ENCODE measurements at regions not wholly inside any gene's neighbourhood (a gene's known extent, or its start where the extent isn't known, plus 50 kb on each side); places are given as distances from the start of the nearest gene placed in this dataset.
A peak's percentile ranks its signal among the peaks of the same experiment; 100 is the strongest.
"Not testable (repeated sequence)": the region's sequence is repeated elsewhere in the genome, so short reads cannot be mapped to it uniquely, and the experiment has no call there.

DNA sequence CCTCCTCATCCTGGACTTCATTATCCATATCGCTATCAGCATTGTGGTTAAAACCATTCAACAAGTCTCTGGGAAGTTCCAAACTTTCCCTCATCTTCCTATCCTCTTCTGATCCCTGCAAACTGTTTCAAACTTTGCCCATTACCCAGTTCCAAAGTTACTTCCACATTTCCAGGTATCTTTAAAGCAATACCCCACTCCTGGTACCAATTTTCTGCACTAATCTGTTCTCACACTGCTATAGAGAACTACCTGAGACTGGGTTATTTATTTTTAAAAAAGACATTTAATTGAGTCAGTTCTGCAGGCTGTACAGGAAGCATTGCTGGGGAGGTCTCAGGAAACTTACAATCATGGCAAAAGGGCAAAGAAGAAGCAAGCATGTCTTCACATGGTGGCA, 147.3 kb downstream of the ARL4A start:
- DNase-seq: no peak

DNA sequence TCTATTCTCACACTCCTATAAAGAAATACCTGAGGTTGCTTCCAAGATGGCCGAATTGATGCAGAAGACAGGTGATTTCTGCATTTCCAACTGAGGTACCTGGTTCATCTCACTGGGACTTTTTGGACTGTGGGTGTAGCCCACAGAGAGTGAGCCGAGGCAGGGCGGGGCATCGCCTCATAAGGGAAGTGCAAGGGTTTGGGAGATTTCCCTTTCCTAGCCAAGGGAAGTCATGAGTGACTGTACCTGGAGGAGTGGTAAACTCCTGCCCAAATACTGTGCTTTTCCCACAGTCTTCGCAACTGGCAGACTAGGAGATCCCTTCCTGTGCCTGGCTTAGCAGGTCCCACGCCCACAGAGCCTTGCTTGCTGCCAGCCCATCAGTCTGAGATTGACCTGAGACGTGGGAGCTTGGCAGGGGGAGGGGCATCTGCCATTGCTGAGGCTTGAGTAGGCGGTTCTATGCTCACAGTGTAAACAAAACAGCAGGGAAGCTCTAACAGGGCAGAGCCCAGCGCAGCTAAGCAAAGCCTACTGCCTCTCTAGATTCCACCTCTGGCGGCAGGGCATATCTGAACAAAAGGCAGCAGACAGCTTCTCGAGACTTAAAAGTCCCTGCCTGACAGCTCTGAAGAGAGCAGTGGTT, 152.2 kb downstream of the ARL4A start:
- DNase-seq: no peak

DNA sequence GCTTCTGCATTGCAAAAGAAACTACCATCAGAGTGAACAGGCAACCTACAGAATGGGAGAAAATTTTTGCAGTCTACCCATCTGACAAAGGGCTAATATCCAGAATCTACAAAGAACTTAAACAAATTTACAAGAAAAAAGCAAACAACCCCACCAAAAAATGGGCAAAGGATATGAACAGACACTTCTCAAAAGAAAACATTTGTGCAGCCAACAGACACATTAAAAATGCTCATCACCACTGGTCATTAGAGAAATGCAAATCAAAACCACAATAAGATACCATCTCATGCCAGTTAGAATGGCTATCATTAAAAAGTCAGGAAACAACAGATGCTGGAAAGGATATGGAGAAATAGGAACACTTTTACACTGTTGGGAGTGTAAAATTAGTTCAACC, 157.3 kb downstream of the ARL4A start:
- not testable (repeated sequence) for DNase-seq

DNA sequence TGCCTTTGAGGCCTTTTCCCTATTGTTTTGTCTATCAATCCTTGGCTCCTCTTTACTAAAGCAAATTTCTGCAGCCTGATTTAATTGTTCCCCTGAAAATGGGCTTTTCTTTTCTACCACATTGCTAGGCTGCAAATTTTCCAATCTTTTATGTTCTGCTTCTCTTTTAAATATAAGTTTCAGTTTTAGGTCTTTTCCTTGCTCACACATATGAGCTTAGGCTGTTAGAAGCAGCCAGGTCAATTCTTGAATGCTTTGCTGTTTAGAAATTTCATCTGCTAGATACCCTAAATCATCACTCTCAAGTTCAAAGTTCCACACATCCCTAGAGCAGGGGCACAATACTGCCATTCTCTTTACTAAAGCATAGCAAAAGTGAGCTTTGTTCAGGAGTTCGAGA, 159.6 kb downstream of the ARL4A start:
- no peak for DNase-seq

DNA sequence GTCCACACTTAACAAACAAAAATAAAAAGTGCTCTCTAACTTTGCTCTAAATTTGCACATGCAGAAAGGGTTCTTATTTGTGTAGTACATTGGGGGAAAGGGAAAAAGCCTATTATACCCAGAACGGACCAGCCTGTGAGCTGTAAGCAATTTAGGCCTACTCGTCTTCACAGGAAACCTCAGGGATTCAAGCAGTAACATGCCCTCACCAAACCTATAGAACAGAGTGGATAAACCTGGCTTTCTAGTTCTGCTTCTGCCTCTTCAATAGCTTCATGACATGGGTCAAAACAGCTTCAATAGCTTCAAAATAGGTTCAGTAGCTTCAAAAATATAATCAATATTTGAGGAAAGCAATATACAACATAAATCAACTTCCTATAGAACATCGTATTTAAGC, 163.7 kb downstream of the ARL4A start:
- no peak for DNase-seq

DNA sequence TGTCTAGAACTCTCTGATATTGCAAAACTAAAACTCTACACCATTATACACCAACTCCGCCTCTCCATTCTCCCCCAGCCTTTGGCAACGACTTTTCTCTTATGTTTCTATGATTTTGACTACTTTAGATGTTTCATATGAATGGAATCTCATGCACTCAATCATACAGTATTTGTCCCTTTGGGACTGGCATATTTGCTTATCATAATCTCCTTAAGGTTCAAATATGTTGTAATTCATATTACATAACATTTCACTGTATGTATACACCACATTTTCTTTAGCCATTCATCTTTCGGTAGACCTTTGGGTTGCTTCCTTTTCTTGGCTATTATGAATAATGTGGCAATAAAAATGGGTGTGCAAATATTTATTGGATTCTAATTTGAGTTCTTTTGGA, 164.4 kb downstream of the ARL4A start:
- DNase-seq: no peak

DNA sequence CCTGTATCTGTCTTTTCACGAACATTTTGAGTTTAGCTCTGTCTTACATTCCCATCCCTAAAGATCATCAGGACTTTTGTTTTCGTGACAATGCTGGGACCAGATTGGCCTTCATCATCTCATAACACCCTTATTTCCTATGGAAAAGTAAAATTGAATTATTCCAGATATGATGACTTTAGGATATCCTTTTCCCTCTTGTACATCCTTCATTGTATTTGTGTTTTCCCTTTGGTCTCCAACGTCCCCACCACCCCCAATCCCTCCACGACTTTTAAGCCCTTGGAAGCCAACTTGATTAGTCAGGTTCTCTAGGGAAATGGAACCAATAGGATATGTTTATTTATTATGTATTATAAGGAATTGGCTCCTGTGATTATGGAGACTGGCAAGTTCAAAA, 167.6 kb downstream of the ARL4A start:
- no peak for DNase-seq

DNA sequence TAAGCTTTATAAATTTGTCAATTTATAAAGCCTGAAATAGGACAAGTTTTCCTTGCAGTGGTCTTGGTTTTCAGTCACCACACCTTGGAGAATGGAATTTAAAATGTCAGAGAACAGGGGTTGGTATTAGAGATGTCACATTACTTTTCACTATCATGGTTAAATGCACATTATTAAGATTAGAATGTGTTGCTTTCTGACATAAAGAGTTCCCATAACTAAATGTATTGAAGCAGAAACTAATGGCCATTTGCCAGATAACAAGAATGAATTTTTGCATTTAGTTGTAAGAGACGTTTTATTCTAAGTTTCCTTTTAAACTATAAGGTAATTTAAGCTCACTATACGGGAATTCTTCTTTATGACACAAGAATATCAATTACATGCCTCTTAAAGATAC, 172.3 kb downstream of the ARL4A start:
- DNase-seq: no peak

DNA sequence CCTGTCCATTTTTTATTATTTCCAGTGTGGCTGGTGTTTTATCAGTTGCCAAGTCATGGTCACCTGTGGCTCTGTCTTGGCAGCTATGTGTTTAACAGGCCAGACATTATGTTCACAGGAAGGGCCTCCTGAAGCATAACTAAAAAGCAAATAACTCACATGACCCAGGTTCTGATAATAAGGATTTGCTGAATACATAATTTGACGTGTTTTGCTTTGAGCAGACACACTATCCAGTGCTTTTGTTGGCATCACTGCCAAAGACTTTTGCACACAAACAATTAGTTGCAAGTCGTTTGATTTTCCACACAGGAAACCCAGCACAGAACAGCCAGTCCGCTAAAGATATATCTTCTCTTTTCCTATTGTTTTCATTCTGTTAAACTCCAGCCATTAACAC, 173.6 kb downstream of the ARL4A start:
- no peak for DNase-seq

DNA sequence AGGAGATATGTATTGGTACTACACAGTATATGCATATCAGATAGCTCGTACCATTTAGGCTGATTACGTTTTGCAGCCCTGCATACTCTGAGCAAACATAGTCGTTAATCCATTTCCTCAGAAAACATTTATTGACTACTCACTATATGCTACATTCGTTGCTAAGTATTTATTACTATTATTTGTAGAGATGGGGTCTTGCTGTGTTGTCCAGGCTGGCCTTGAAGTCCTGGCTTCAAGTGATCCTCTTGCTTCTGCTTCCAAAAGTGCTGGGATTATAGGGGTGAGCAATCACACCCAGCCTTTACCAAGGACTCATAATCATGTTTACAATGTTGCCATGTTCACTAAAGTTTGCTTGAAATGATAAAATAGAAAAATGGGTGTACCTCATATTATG, 174.7 kb downstream of the ARL4A start:
- DNase-seq: no peak

DNA sequence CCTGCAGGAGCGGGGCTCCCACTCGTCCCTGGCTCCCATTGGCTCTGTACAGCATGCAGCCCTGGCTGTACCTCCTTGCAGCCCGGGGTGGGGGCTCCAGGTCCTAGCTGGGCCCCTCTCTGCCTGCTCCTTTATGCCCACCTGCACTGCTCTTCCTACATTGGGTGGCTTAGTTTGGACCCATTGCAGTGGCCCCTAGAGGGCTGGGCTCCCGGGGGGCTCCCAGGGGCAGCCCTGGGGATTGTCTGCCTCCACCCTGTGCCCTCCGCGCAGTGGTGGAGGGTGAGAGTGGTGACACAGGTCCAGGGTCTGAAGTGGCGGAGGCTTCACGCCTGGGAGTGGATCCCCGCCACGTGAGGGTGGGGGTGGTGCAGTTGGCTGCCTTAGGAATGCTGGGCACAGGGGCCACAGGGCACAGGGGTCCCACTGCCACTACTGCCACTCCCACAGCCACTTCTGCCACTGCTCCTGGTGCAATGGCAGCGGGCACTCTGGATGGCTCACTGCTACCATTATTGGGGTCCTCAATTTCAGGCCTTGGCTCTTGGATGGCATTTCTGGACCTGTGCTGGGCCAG, 177.1 kb downstream of the ARL4A start:
- DNase-seq: no peak

DNA sequence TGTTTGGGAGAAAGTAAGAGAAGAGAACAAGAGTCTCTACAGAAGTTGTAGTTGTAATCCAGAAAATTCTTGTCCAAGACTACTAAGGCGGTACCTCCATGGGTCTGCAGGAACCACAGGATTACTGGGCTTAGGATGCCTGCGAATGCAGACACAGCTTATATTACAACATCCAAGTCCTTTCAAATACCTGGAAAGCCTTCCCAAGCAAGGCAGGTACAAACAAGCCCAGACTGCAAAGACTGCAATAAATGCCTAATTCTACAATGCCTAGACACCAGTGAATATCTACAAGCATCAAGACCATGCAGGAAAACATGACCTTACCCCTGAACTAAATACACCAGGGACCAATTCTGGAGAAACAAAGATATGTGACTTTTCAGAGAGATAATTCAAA, 178.2 kb downstream of the ARL4A start:
- DNase-seq: no peak

DNA sequence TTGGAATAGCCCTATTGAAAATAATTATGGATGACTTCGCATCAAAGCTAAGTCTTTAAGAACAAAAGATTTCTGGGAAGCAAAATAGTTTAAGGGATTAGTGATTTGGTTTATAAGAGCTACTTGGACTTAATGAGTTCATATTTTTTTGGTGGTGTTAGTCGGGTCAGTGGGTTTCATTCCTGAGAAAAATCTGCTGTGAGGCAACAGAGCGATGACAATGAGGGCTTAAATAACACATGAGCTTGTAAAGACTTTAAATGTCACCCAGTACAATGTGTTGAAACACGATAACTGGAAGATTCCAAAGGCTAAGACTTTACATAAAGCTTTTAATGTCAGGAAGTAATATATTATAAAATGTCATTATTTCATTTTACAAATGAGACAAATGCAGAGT, 178.8 kb downstream of the ARL4A start:
- DNase-seq: peak; percentile 9 to 50

DNA sequence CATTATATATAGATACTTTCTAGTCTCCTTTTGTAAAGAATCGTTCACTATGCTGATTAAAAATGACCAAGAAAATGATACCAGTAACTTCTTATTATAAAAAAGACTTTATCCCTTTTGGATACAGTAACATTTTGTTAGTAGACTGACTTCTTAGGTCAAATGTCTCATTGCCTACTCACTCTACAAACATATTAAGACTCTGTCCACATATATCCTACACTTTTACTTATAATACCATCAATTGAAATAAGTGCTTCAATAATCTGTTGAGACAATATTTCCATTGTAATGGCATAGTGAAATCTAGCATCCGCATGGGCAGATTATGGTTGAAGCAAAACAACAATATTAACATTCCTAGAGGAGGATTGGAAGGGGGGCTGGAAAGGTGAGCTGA, 180.6 kb downstream of the ARL4A start:
- DNase-seq: no peak

DNA sequence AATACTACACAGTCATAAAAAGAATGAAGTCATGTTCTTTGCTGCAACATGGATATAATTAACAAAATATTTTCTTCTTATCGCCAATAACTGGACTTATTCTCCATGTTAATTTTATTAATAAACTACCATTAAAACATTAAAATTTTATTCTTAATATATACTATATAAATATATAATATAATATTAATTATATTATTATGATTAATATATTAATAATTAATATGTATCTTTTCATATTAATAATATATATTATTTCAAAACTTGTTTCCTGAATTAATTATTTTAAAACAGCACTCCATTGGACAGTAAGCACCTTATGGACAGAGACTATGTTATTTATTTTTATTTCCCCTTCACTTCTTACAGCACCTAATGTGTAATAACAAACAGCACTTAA, 182.8 kb downstream of the ARL4A start:
- no peak for DNase-seq

DNA sequence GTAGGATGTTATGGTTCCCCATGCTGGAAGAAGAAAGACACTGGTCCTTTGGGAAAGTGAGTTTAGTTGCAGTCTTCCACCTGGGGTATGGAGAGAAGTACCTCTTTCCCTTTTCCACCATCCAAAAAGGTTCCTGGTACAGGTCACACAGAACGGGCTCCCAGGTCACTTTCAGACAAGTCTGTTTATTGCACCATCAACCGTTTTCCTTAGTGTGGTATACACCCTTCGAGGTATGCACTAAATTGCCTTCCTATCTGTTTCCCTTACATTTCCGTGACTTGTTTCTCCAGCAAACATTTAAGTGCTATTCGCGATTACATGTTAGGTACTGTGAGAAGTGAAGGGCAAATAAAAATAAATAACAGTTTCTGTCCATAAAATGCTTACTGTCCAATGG, 185.1 kb downstream of the ARL4A start:
- DNase-seq: no peak

DNA sequence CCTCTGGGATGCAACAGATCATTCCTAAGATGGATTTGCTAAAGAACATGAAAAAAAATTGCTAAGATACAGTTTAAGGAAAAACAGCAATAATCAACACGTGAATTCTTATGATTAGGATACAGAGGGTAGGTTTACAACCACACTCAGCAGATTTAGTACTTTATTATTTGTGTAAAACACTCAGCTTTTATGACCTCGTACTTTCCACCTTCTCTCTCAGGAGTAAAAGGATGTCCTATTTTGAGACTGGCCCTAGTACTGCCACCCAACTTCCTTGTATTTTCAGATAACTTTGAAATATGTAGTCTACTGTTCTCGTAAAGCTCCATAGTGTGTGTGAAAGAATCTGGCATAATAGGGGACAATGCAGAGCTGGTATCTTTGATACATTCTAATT, 186.1 kb downstream of the ARL4A start:
- no peak for DNase-seq

DNA sequence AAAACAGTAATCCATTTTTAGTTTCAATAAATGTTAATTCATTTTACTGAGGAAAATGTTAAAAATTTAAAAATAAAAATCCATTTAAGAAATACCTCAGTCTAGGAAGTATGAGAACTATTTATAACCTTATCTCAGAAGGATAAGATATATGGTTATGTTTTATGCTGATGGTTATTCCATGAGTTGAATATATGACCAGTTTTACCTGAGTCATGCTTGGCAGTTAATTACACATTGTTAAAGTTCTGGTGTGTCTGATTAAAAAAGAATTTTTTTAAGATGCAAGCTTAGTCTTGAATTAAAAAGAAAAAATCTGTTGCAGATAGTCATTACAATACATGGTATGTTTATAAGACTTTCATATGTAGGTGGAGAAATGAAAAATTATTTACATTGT, 191.7 kb downstream of the ARL4A start:
- no peak for DNase-seq

DNA sequence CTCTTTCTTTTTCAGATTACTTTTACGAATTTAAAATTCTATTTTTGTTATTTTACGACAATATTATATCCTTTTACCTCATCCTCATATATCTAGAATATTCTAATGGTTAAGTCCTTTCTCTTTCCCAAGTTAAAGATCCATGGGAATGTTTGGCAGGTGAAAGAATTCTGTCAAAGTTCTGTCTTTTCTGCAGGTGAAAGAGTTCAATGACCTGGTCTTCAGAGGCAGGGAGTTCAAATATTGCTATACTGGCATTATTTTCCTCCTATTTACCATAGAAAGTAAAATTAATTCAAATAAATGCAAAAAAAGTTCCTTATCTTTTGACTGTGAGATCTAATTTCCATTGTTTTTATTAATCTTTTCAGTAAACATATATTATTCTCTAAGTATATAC, 194.3 kb downstream of the ARL4A start:
- DNase-seq: no peak

DNA sequence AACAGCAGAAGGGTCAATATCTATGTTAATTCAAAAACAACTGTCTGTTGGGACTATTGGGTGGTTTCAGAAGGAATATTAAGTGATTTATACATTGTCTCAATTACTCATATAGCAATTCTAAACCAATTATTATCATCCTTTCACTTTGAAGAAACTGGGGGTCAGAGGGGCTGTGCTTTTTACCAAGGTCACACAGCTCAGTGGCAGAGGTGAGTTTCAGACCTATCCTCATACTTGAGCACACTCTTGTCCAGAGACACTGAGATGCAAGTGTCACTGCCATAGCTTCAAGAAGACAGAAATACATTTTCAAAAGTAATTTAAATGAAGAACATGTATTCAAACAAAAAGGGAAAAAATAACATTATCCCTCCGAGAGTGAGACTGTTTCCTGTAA, 195.3 kb downstream of the ARL4A start:
- DNase-seq: no peak

DNA sequence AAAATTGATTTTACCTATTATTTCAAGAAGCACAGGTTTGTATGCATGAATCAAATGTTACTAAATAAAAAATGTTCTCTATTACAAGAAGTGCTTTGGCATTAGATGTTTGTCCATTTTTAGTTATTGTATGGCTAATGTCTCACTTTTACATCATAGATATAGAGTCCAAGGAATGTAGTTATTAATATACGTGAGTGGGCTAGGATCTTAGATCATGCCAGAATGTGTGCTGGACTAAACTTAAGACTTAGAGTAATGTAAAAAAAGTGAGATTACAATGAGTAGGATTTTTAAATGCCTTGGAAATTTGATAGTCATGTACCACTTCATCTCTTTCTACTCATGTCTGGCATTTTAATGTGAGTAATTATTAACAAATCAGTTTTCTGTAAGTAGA, 196.6 kb downstream of the ARL4A start:
- DNase-seq: no peak

DNA sequence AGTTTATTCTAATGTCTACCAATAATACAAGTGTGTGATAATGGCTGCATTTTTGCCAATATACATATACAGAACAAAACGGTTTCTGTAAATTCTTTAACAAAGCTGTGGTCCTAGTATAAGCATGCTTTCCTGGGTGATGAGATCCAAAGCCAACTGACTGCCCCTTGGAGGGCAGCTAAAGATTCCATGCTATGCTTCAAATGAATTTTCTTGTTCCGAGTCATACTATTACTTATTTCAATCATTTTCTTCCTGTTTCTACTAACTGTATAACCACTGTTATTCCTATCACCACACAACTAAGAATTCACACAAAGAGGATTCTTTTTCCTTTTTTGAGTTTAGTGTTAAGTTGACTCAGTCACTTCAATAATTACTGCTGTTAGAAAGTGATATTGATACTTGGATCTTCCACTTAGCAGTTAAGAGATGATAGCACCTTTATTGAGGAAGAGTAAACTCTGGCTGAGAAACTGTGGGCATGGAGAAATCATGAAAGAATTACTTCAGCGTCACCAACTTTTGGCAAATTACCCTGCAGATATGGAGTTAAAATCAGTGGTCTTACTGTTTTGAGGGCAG, 197.5 kb downstream of the ARL4A start:
- no peak for DNase-seq

DNA sequence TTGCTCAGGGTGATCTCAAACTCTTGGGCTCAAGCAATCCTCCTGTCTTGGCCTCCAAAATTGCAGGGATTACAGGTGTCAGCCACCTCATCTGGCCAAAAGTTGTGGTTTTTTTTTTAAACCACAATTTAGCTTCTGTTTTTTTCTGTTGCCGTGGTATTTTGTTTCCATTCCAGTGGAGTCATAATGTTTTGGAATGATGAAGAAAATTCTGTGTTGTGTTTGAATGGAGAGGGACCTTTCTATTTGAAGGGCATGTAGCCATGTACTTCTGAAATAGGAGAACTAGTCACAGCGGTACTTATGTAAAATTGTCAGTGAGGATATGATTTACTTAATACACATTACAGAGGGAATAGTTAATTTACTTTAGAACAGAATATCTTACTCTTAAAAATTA, 201.3 kb downstream of the ARL4A start:
- no peak for DNase-seq

DNA sequence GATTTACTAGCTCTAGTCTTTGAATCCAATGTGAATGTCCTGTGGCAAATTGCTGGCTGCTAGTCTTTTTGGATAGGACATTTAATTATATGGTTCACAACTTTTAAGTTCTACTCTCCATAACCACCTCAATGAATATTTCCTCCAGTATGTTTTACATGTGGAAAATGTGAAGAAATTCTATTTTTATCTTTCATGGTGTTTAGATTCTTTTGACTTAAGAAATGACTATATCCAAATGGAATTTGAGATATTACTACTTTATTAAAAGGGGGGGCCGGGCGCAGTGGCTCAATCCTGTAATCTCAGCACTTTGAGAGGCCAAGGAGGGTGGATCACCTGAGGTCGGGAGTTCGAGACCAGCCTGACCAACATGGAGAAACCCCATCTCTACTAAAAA, 202.0 kb downstream of the ARL4A start:
- no peak for DNase-seq

DNA sequence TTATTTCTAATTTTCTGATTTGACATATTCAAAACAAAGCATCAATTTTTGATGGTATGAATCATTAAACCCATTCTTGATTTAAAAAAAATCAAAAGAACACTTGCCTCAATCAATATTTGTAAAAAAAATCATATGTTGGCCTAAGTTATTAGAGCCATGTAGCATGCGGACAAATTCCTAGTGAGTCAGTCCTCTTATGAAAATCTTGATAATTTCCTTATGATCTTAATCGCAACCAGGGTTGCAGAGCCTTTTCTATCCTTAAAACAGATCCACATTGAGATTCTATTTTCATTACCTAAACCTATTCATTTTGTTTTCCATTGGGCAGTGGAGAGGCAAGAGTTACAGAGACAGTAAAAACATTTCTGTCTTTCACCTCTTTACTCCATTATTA, 203.2 kb downstream of the ARL4A start:
- no peak for DNase-seq

All from NCI-H524 (cell line).